HG02973 (cell line): ENCODE measurements at regions not wholly inside any gene's neighbourhood (a gene's known extent, or its start where the extent isn't known, plus 50 kb on each side); places are given as distances from the start of the nearest gene placed in this dataset.
"Not testable (repeated sequence)": the region's sequence is repeated elsewhere in the genome, so short reads cannot be mapped to it uniquely, and the experiment has no call there.

Experiments used
- ATAC-seq: cut with Tn5 transposase; IDR thresholded peaks from one replicate; pipeline ENCODE4 v1.9.1; 2021; ENCODE audit warnings: moderate library complexity; ENCODE audit not compliant: unreplicated experiment

GRCh38 chr10:63836666-63837442 lies 315.7 kb downstream of the REEP3 start:
- no peak for ATAC-seq

- ATAC-seq: no peak
Observed at GRCh38 chr10:63841761-63842160, 320.6 kb downstream of the REEP3 start.

DNA sequence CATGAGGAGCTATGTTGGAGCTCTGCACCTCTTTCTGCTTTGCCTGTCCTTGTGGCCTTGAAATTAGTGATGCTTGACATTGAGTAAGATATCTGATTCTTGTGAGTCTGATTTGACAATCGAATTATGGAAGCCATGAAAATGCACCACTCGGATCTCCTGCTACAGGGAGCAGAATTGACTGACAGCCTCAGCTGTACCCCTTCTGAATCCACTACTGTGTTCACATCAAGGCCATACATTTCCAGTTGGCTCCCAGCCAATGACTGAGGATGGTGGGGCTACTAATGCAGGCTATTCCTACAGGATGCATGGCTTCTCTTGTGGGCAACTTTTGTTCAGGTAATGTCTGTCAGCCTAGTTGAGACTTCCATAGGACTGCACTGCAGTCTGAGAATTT lies 321.9 kb downstream of the REEP3 start:
- no peak for ATAC-seq

DNA sequence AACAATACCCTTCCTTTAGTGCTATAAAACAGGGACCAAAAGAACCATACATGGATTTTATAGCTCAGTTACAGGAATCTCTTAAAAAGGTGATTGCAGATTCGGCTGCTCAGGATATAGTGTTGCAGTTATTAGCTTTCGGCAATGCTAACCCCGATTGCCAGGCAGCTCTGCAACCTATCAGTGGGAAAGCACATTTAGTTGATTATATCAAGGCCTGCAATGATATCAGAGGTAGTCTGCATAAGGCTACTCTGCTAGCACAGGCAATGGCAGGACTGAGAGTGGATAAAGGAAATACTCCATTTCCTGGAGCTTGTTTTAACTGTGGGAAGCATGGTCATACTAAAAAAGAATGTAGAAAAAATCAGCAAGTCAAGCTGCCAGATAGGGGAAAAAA lies 327.7 kb downstream of the REEP3 start:
- ATAC-seq: not testable (repeated sequence)

GRCh38 chr10:63862860-63863259 lies 341.7 kb downstream of the REEP3 start:
- ATAC-seq: no peak

DNA sequence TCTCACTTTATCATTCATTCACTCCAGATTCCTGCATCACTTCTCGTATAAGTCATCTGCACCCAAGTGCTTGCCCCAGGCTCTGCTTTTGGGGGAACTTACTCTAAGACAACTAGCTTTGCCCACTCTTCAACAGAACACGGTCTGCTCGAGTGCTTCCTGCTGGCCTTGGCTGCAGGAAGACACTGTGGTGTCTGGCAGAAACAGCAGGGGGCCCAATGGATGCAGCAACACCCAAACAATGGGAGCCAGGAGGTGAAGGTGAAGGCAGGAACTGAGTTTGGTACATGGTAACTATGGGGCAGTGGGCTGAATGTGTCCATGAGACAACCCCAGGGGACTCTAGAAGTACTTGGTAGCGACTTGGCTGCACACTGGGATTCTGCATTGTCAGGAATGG lies 344.0 kb downstream of the REEP3 start:
- no peak for ATAC-seq

DNA sequence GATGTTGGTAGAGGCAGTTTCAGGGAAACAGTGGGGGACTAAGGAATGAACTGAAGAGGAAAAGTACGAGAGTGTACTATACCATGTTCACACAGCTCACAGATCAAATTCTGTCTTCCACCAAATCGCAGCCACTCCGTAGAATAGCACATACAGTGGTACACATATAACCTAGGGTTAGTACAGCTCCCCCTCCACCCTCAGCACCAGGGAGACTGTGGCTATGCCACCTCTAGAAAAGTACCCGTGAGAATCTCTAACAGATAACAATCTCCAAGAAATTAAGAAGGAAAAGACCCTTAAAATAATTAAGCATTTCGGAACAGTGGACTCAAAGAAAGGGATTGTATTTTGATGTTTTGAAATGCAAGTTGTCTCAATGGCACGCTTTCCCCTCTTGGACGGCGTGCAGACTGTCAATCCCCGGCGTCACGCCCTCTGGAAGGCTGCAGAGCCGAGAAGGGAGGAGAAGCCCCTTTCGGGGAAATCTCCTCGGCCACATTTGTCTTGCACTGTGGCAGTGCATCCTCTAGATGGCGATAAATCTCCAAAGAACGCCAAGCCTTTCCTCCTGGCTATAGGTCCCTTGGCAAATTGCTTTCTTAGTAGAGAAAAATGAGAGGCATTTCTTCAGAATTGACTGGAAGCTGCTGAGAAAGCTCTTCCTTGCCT lies 345.0 kb downstream of the REEP3 start:
- ATAC-seq: peak; percentile 86

DNA sequence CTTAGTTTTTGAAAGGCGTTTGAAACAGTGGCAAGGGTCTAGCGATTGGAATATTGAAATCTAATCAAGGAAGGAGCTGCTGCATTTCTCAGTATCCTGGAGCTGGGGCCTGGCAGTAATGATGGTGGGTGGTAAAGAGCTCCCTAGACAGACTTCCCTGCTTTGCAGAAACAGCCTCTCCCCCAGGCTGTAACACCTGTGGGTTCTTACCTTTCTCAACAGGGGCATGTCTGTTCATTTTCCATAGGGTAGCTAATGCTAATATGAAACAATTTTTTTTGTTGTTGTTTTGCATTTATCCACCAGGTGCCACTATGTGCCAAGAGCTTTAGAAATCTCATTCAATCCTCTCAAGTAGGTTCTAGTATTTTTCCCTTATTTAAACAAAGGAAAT lies 345.5 kb downstream of the REEP3 start:
- ATAC-seq: peak; percentile 48

GRCh38 chr10:63878428-63878827 lies 357.2 kb downstream of the REEP3 start:
- no peak for ATAC-seq

DNA sequence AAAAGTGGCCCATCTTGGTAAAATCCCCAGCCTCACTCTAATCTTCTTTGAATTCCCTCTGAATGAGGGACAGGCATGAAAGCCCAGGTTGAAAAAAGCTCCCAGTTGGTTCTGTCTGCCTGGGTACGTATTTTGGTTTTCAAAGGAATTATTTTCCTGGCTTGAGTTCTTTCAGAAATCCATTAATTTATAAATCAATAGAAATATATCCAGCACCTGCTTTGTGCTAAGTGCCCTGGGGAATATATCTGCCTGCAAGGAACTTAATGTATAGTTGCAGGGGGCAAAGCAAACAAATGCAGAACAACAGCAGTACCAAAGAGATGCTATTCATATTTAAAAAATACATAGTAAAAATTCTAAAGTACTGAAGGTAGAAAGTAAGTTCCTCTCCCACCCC lies 362.7 kb downstream of the REEP3 start:
- no peak for ATAC-seq

GRCh38 chr10:63884426-63884825 lies 363.2 kb downstream of the REEP3 start:
- no peak for ATAC-seq

DNA sequence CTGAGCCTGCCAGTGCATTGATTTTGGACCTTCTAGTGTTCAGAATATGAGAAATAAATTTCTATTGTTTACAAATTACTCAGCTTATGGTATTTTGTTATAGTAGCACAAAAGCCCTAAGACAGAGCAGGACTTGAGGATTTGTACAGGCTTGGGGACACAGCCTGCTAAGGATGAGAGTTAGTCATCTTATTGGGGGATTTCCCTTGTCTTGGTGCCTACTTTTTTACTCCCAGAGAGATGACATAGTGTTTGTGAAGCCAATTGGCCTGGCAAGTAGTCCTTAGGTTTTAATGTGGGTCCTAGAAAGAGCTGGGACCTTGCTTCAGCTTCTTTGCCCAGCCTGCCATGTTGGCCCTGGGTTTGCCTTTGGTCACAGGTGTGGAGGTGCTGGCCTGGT lies 364.0 kb downstream of the REEP3 start:
- ATAC-seq: no peak

DNA sequence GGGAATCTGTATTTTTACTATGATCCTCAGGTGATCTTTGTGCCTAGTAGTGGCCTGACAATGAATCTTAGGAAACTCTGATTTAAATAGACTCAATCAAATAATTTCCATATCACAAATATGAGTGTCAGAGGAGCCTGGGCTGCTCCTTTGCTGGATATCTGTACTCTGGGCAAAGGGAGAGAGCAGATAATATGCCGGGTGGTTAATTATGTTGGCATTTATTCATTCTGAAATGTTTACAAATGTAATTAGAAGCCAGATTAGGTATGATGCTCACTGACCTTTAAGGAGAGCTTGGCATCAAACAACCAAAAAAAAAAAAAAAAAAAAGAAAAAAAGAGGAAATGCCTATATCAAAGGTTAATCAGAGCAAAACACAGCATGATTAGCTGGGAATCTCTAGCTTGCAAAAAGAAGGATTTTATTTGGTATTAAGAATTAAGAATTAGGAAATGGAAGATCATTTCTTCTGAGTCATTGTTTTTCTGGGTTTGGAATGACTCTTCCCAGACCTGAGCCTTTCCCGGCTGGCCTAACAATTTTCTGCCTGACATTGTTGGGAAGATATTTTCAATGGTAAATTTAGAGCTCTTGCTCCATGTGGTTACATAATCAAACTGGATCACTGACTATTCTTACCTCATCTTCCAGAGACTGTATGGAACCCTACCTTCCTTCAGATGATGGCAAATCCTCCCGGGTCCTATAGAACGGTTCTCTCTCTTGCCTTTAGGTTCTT lies 365.3 kb downstream of the REEP3 start:
- no peak for ATAC-seq

- ATAC-seq: no peak
Observed at GRCh38 chr10:63887023-63887589, 365.9 kb downstream of the REEP3 start.

DNA sequence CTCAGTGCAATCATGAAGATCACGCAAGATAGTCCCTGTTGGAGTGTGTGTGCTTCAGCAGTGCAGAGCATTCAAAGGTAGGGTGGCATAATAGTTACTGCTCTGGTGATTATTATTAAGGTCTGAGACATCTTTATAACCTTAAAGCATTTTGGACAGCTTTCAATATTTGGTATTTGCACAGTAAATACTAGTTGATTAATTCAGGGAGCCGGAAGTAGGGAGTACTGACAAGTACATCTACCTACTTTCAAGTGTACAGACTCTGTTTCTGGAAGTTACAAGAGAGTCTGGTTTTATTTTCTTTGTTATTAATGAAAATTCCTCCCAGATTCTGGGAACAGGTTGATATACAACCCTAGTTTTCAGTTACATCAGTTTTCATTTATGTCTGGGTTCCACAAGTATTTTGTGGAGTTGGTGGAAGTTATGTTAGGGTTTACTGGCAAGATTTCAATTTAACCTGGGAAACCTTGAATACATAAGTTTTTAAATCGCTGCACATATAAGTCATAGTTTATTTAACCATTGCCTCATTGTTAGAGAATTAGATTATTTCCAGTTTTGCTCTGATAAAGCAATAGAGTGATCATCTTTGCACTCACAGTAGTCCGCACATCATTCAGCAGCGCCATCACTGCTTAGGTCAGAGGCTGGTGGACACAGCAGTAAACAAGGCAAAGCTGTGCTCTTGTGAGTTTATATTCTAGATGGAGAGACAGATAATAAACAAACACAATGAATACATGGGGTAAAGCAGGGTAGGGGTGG lies 366.6 kb downstream of the REEP3 start:
- no peak for ATAC-seq

DNA sequence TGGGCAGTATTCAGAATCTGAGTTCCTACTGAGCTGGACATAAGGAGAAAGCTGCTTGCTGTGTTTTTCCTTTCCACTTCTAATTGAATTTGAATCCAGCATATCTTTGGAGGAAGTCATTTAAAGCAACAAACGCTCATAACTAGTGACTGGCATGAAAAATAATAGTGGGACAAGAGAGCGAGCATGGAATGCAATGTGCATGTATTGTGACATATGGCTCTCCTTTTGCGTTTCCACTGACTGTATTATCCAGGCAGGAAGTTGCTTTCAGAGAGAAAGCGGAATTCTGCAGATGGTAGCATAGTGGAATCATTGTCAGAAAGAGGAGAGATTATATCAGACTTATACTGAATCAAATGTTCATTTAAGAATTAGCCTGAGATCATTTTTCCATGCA lies 368.6 kb downstream of the REEP3 start:
- no peak for ATAC-seq

DNA sequence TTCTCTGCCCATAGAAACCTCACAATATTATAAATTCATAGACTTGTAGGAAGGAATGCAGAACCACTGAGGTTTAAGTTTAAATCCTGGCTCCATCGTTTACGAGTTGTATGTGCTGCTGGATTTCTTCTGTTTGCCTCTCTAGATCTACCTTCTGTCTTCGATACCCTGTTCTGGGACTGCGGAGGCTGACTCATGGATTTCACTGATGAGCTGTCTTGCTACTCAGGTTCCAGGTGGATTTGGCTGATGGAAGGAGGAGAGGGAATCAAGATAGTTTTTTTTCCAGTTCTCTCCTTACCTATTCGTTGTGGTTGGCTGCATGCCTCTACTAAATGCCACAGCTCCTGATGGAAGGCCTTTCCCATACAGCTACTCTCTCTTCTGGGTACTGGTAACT lies 375.8 kb downstream of the REEP3 start:
- ATAC-seq: no peak

DNA sequence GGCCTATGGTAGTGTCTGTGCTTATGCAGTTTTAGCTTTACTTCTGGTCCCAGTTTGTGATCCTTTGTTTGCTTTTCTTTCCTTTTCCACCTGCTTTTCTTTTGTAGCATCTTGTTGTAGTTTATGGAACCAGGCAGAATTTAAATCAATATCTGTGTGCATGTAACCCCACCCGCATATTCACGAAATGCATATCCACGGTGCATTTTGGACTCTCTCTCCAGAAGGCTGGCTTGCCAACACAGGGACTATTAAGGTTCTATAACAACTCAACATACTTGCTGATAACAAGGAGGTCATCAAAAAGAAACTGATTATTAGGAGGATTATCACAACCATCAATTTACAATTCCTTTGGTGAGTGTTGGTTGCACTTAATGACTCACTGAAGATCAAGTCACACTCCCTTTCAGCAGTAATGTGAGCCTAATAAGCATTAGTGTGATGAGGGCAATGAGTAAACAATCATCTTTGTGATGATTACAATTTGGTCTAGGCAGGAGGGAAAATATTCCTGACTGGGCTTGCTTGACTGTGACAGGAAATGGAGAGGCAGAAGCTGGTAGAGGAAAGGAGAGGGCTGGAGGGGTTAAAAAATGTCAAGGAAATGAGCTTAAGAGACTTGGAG lies 378.6 kb downstream of the REEP3 start:
- no peak for ATAC-seq

- no peak for ATAC-seq
Observed at GRCh38 chr10:63901228-63901627, 380.0 kb downstream of the REEP3 start.

DNA sequence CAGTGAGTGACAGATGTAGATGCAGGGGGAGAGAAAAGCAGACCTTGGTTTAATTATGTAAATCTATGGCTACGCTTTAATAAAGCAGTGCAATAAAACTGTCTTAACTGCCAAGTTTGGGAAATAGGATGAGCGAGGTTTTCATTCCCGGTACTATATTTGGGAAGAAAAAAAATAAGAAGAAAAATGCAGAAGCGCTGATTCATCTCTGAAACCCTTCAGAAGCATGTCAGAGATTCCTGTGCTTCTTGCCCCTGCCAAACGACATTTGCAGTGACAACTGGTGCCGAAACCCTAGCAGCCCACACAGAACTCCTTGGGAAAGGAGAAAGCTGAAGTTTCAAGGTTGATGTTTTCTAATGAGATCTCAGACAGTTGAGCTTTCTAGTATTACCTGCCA lies 380.7 kb downstream of the REEP3 start:
- ATAC-seq: no peak
